ENCODE measurements at regions not wholly inside any gene's neighbourhood (a gene's known extent, or its start where the extent isn't known, plus 50 kb on each side); places are given as distances from the start of the nearest gene placed in this dataset.

- Histone ChIP-seq H3K23ac (ENCODE audit: low read depth, low read length, poor library complexity) (no peak overlapping the region), H3K9me3 (replicated peaks in 1 of 2; ENCODE audit: control insufficient read depth in 2 of 2, insufficient read depth in 1 of 2, low read depth in 1 of 2, low read length in 2 of 2) (peaks cover 0 to 10% of the 10 kb centered on the region in 2 donors), H2BK5ac (ENCODE audit: low read length) (no peak overlapping the region), H3K27ac (replicated peaks; ENCODE audit: low read length) (no peak overlapping the region), H3K79me1 (ENCODE audit: low read depth, low read length) (no peaks in the 10 kb centered on the region), H3K4ac (ENCODE audit: low read length) (no peak overlapping the region), H2BK120ac (ENCODE audit: low read depth, low read length) (no peak overlapping the region), H2BK12ac (ENCODE audit: low read length) (no peak overlapping the region), H3K4me3 (ENCODE audit: low read length in 2 of 2) (no peak overlapping the region), H2BK15ac (ENCODE audit: low read length) (no peak overlapping the region), H2AFZ (ENCODE audit: low read length) (no peak overlapping the region), H3K4me2 (ENCODE audit: insufficient read depth, low read length, poor library complexity, severe bottlenecking) (no peak overlapping the region), H4K91ac (ENCODE audit: low read depth, low read length, poor library complexity) (no peak overlapping the region), H3K9ac (ENCODE audit: low read depth, low read length, poor library complexity) (no peak overlapping the region), H3K4me1 (ENCODE audit: control insufficient read depth in 2 of 2, insufficient read depth in 1 of 2, low read depth in 1 of 2, low read length in 2 of 2) (no peaks in the 10 kb centered on the region), H4K8ac (ENCODE audit: low read depth, low read length) (no peak overlapping the region), H3K27me3 (ENCODE audit: control insufficient read depth in 3 of 3, insufficient read depth in 3 of 3, low read depth in 1 of 3, low read length in 3 of 3) (no peaks in the 10 kb centered on the region), H3K36me3 (replicated peaks in 1 of 2; ENCODE audit: control insufficient read depth in 2 of 2, insufficient read depth in 2 of 2, low read length in 2 of 2) (no peaks in the 10 kb centered on the region), H3K14ac (ENCODE audit: low read length) (no peak overlapping the region), H2AK5ac (ENCODE audit: low read depth, low read length) (no peak overlapping the region), H3K18ac (ENCODE audit: low read length) (no peak overlapping the region)
- WGBS, 2 donors (ENCODE audit: extremely low coverage in 2 of 2, insufficient read length in 2 of 2, insufficient replicate concordance in 1 of 2): no CpG with 5 or more reads among the region's 1 CpG
- DNase-seq (ENCODE audit: low spot score): no peak
These were observed 341.2 kb upstream of the SLC14A2 start for GRCh38 chr18:45274026-45274425.

GRCh38 chr18:45275367-45276113 is 339.7 kb upstream of the SLC14A2 start:
- DNase-seq (ENCODE audit: low spot score): no peak
- Histone ChIP-seq H2BK12ac (ENCODE audit: low read length) (no peak overlapping the region), H3K9me3 (replicated peaks in 1 of 2; ENCODE audit: control insufficient read depth in 2 of 2, insufficient read depth in 1 of 2, low read depth in 1 of 2, low read length in 2 of 2) (peaks cover 0 to 10% of the 10 kb centered on the region in 2 donors)

GRCh38 chr18:45276878-45277277 is 338.4 kb upstream of the SLC14A2 start:
- Histone ChIP-seq H2AK5ac (ENCODE audit: low read depth, low read length) (no peak overlapping the region), H2BK15ac (ENCODE audit: low read length) (no peak overlapping the region), H4K91ac (ENCODE audit: low read depth, low read length, poor library complexity) (no peak overlapping the region), H3K4me1 (ENCODE audit: control insufficient read depth in 2 of 2, insufficient read depth in 1 of 2, low read depth in 1 of 2, low read length in 2 of 2) (no peaks in the 10 kb centered on the region), H2BK12ac (ENCODE audit: low read length) (no peak overlapping the region), H3K27me3 (ENCODE audit: control insufficient read depth in 3 of 3, insufficient read depth in 3 of 3, low read depth in 1 of 3, low read length in 3 of 3) (no peaks in the 10 kb centered on the region), H3K4me2 (ENCODE audit: insufficient read depth, low read length, poor library complexity, severe bottlenecking) (no peak overlapping the region), H3K27ac (replicated peaks; ENCODE audit: low read length) (no peak overlapping the region), H2BK5ac (ENCODE audit: low read length) (no peak overlapping the region), H3K14ac (ENCODE audit: low read length) (no peak overlapping the region), H3K18ac (ENCODE audit: low read length) (no peak overlapping the region), H3K79me1 (ENCODE audit: low read depth, low read length) (no peaks in the 10 kb centered on the region), H3K9ac (ENCODE audit: low read depth, low read length, poor library complexity) (no peak overlapping the region), H4K8ac (ENCODE audit: low read depth, low read length) (no peak overlapping the region), H3K4ac (ENCODE audit: low read length) (no peak overlapping the region), H3K4me3 (ENCODE audit: low read length in 2 of 2) (no peak overlapping the region), H2BK120ac (ENCODE audit: low read depth, low read length) (no peak overlapping the region), H3K36me3 (replicated peaks in 1 of 2; ENCODE audit: control insufficient read depth in 2 of 2, insufficient read depth in 2 of 2, low read length in 2 of 2) (no peaks in the 10 kb centered on the region), H3K9me3 (replicated peaks in 1 of 2; ENCODE audit: control insufficient read depth in 2 of 2, insufficient read depth in 1 of 2, low read depth in 1 of 2, low read length in 2 of 2) (peaks cover 0 to 8% of the 10 kb centered on the region in 2 donors), H2AFZ (ENCODE audit: low read length) (no peak overlapping the region), H3K23ac (ENCODE audit: low read depth, low read length, poor library complexity) (no peak overlapping the region)
- DNase-seq (ENCODE audit: low spot score): no peak
- no CpG with 5 or more reads among the region's 3 CpGs for WGBS, 2 donors (ENCODE audit: extremely low coverage in 2 of 2, insufficient read length in 2 of 2, insufficient replicate concordance in 1 of 2)

More at GRCh38 chr18:45275367-45276113, 339.7 kb upstream of the SLC14A2 start:
- H4K8ac ChIP-seq (ENCODE audit: low read depth, low read length): no peak overlapping the region
- H3K27ac ChIP-seq (replicated peaks; ENCODE audit: low read length): no peak overlapping the region
- H2AK5ac ChIP-seq (ENCODE audit: low read depth, low read length): no peak overlapping the region
- H3K4me2 ChIP-seq (ENCODE audit: insufficient read depth, low read length, poor library complexity, severe bottlenecking): no peak overlapping the region
- no peaks in the 10 kb centered on the region for H3K79me1 ChIP-seq (ENCODE audit: low read depth, low read length)
- H3K4ac ChIP-seq (ENCODE audit: low read length): no peak overlapping the region
- no peak overlapping the region for H3K4me3 ChIP-seq (ENCODE audit: low read length in 2 of 2)
- H2AFZ ChIP-seq (ENCODE audit: low read length): no peak overlapping the region
- no peaks in the 10 kb centered on the region for H3K36me3 ChIP-seq (replicated peaks in 1 of 2; ENCODE audit: control insufficient read depth in 2 of 2, insufficient read depth in 2 of 2, low read length in 2 of 2)
- H3K27me3 ChIP-seq (ENCODE audit: control insufficient read depth in 3 of 3, insufficient read depth in 3 of 3, low read depth in 1 of 3, low read length in 3 of 3): no peaks in the 10 kb centered on the region
- no peak overlapping the region for H3K9ac ChIP-seq (ENCODE audit: low read depth, low read length, poor library complexity)
- no CpG with 5 or more reads among the region's 5 CpGs for WGBS, 2 donors (ENCODE audit: extremely low coverage in 2 of 2, insufficient read length in 2 of 2, insufficient replicate concordance in 1 of 2)
- H4K91ac ChIP-seq (ENCODE audit: low read depth, low read length, poor library complexity): no peak overlapping the region
- H2BK15ac ChIP-seq (ENCODE audit: low read length): no peak overlapping the region
- H2BK120ac ChIP-seq (ENCODE audit: low read depth, low read length): no peak overlapping the region
- H3K4me1 ChIP-seq (ENCODE audit: control insufficient read depth in 2 of 2, insufficient read depth in 1 of 2, low read depth in 1 of 2, low read length in 2 of 2): no peaks in the 10 kb centered on the region
- no peak overlapping the region for H3K18ac ChIP-seq (ENCODE audit: low read length)
- no peak overlapping the region for H3K14ac ChIP-seq (ENCODE audit: low read length)
- no peak overlapping the region for H3K23ac ChIP-seq (ENCODE audit: low read depth, low read length, poor library complexity)
- no peak overlapping the region for H2BK5ac ChIP-seq (ENCODE audit: low read length)

- no peak overlapping the region for H4K8ac ChIP-seq (ENCODE audit: low read depth, low read length)
- H3K27me3 ChIP-seq (ENCODE audit: control insufficient read depth in 3 of 3, insufficient read depth in 3 of 3, low read depth in 1 of 3, low read length in 3 of 3): no peaks in the 10 kb centered on the region
- H3K9me3 ChIP-seq (replicated peaks in 1 of 2; ENCODE audit: control insufficient read depth in 2 of 2, insufficient read depth in 1 of 2, low read depth in 1 of 2, low read length in 2 of 2): peaks cover 0 to 7% of the 10 kb centered on the region in 2 donors
- H3K4ac ChIP-seq (ENCODE audit: low read length): no peak overlapping the region
- no peak overlapping the region for H2BK12ac ChIP-seq (ENCODE audit: low read length)
- no peak overlapping the region for H3K14ac ChIP-seq (ENCODE audit: low read length)
- no peak overlapping the region for H2AK5ac ChIP-seq (ENCODE audit: low read depth, low read length)
- H3K27ac ChIP-seq (replicated peaks; ENCODE audit: low read length): no peak overlapping the region
- no peak overlapping the region for H2BK120ac ChIP-seq (ENCODE audit: low read depth, low read length)
- no peak overlapping the region for H3K4me2 ChIP-seq (ENCODE audit: insufficient read depth, low read length, poor library complexity, severe bottlenecking)
- no peaks in the 10 kb centered on the region for H3K79me1 ChIP-seq (ENCODE audit: low read depth, low read length)
- no peak overlapping the region for H2BK15ac ChIP-seq (ENCODE audit: low read length)
- no peak overlapping the region for H3K9ac ChIP-seq (ENCODE audit: low read depth, low read length, poor library complexity)
- no peak for DNase-seq (ENCODE audit: low spot score)
- no peak overlapping the region for H3K23ac ChIP-seq (ENCODE audit: low read depth, low read length, poor library complexity)
- H3K4me3 ChIP-seq (ENCODE audit: low read length in 2 of 2): no peak overlapping the region
- no peak overlapping the region for H2AFZ ChIP-seq (ENCODE audit: low read length)
- no peak overlapping the region for H2BK5ac ChIP-seq (ENCODE audit: low read length)
- WGBS, 2 donors (ENCODE audit: extremely low coverage in 2 of 2, insufficient read length in 2 of 2, insufficient replicate concordance in 1 of 2): no CpG with 5 or more reads among the region's 4 CpGs
- no peaks in the 10 kb centered on the region for H3K4me1 ChIP-seq (ENCODE audit: control insufficient read depth in 2 of 2, insufficient read depth in 1 of 2, low read depth in 1 of 2, low read length in 2 of 2)
- H4K91ac ChIP-seq (ENCODE audit: low read depth, low read length, poor library complexity): no peak overlapping the region
- H3K18ac ChIP-seq (ENCODE audit: low read length): no peak overlapping the region
- H3K36me3 ChIP-seq (replicated peaks in 1 of 2; ENCODE audit: control insufficient read depth in 2 of 2, insufficient read depth in 2 of 2, low read length in 2 of 2): no peaks in the 10 kb centered on the region
These were observed 337.4 kb upstream of the SLC14A2 start for GRCh38 chr18:45277908-45278307.
